ENCODE measurements at regions not wholly inside any gene's neighbourhood (a gene's known extent, or its start where the extent isn't known, plus 50 kb on each side); places are given as distances from the start of the nearest gene placed in this dataset.
"Not testable (repeated sequence)": the region's sequence is repeated elsewhere in the genome, so short reads cannot be mapped to it uniquely, and the experiment has no call there.

- DNase-seq (ENCODE audit: low spot score in 2 of 2) = no peak
- FAIRE-seq = no peak
These were observed 120.7 kb upstream of the TMEM45B start for GRCh38 chr11:129694966-129695365.

GRCh38 chr11:129695571-129696308, 119.9 kb upstream of the TMEM45B start:
- peak in 1 of 2 donors; percentile 35 for DNase-seq (ENCODE audit: low spot score in 2 of 2)
- FAIRE-seq = no peak

GRCh38 chr11:129696309-129696989, 119.2 kb upstream of the TMEM45B start:
- DNase-seq (ENCODE audit: low spot score in 2 of 2) = no peak
- no peak for FAIRE-seq

GRCh38 chr11:129698212-129698611, 117.4 kb upstream of the TMEM45B start:
- FAIRE-seq (no peak), DNase-seq (ENCODE audit: low spot score in 2 of 2) (no peak)

GRCh38 chr11:129699711-129700304, 115.8 kb upstream of the TMEM45B start:
- DNase-seq (ENCODE audit: low spot score in 2 of 2) (no peak), FAIRE-seq (no peak)

- no peak for DNase-seq (ENCODE audit: low spot score in 2 of 2)
- FAIRE-seq = no peak
These were observed 114.9 kb upstream of the TMEM45B start for GRCh38 chr11:129700701-129701100.

- DNase-seq (ENCODE audit: low spot score in 2 of 2) (no peak), FAIRE-seq (no peak)
These were observed 113.9 kb upstream of the TMEM45B start for GRCh38 chr11:129701706-129702105.

- no peak for FAIRE-seq
- DNase-seq (ENCODE audit: low spot score in 2 of 2) = no peak
These were observed 112.9 kb upstream of the TMEM45B start for GRCh38 chr11:129702410-129703398.

- DNase-seq (ENCODE audit: low spot score in 2 of 2) = no peak
- FAIRE-seq = no peak
These were observed 111.8 kb upstream of the TMEM45B start for GRCh38 chr11:129703846-129704245.

GRCh38 chr11:129704831-129705230, 110.8 kb upstream of the TMEM45B start:
- no peak for FAIRE-seq
- DNase-seq (ENCODE audit: low spot score in 2 of 2) = no peak

GRCh38 chr11:129705341-129705740, 110.3 kb upstream of the TMEM45B start:
- no peak for DNase-seq (ENCODE audit: low spot score in 2 of 2)
- no peak for FAIRE-seq

- FAIRE-seq (no peak), DNase-seq (ENCODE audit: low spot score in 2 of 2) (no peak)
These were observed 109.7 kb upstream of the TMEM45B start for GRCh38 chr11:129705933-129706332.

GRCh38 chr11:129709801-129710398, 105.7 kb upstream of the TMEM45B start:
- no peak for FAIRE-seq
- DNase-seq (ENCODE audit: low spot score in 2 of 2) = no peak

GRCh38 chr11:129710423-129710822, 105.2 kb upstream of the TMEM45B start:
- FAIRE-seq = no peak
- DNase-seq (ENCODE audit: low spot score in 2 of 2) = no peak

GRCh38 chr11:129711760-129712159, 103.9 kb upstream of the TMEM45B start:
- DNase-seq (ENCODE audit: low spot score in 2 of 2) (no peak), FAIRE-seq (no peak)

GRCh38 chr11:129712486-129713240, 103.0 kb upstream of the TMEM45B start:
- FAIRE-seq = not testable (repeated sequence)

GRCh38 chr11:129719037-129719436, 96.6 kb upstream of the TMEM45B start:
- FAIRE-seq (no peak), DNase-seq (ENCODE audit: low spot score in 2 of 2) (no peak)

More at GRCh38 chr11:129712486-129713240, 103.0 kb upstream of the TMEM45B start:
- DNase-seq (ENCODE audit: low spot score in 2 of 2) = not testable (repeated sequence)

- FAIRE-seq (no peak), DNase-seq (ENCODE audit: low spot score in 2 of 2) (no peak)
These were observed 95.5 kb upstream of the TMEM45B start for GRCh38 chr11:129720156-129720555.

- no peak for FAIRE-seq
- no peak for DNase-seq (ENCODE audit: low spot score in 2 of 2)
These were observed 94.7 kb upstream of the TMEM45B start for GRCh38 chr11:129720994-129721393.

Measured in frontal cortex (tissue), 3 donors.